Neutrophil (primary cell): ENCODE measurements at regions not wholly inside any gene's neighbourhood (a gene's known extent, or its start where the extent isn't known, plus 50 kb on each side); places are given as distances from the start of the nearest gene placed in this dataset.

Experiments
- H3K27ac ChIP-seq: fragments of 200-600 bp; sonication (generic); 2 replicates; pipeline ENCODE4 v1.5.1; 2016; ENCODE audit warnings: mild to moderate bottlenecking, moderate library complexity
- H3K27me3 ChIP-seq: fragments of 200-600 bp; sonication (generic); 2 replicates; pipeline ENCODE4 v1.6.0; 2016; ENCODE audit warnings: mild to moderate bottlenecking
- H3K36me3 ChIP-seq: fragments of 200-600 bp; sonication (generic); 2 replicates; pipeline ENCODE4 v1.5.1; 2017
- H3K4me1 ChIP-seq, 2 experiments: fragments of 200-600 bp in 1 of 2; sonication (generic) in 1 of 2; 1 replicate in 1 of 2; 2 replicates in 1 of 2; pipeline versions ENCODE4 v1.5.1 to v1.6.1; 2013 to 2016; ENCODE audit warnings: low read depth in 1 of 2, low read length in 1 of 2, mild to moderate bottlenecking in 1 of 2, moderate library complexity in 1 of 2; ENCODE audit not compliant: control insufficient read depth in 1 of 2, insufficient read depth in 1 of 2
- H3K4me3 ChIP-seq, 2 experiments: fragments of 200-600 bp in 1 of 2; sonication (generic) in 1 of 2; 1 replicate in 1 of 2; 2 replicates in 1 of 2; pipeline ENCODE4 v1.5.1; 2013 to 2016; ENCODE audit warnings: low read depth in 1 of 2, low read length in 1 of 2, mild to moderate bottlenecking in 1 of 2, moderate library complexity in 1 of 2
- H3K9me3 ChIP-seq: fragments of 200-600 bp; sonication (generic); 2 replicates; pipeline ENCODE4 v1.5.1; 2016
- TF ChIP-seq, protein P1 (sequence below): fragments of 200-600 bp; sonication (generic); IDR thresholded peaks from 2 replicates; pipeline ENCODE4 v1.5.1; 2016; ENCODE audit warnings: antibody characterized with exemption

DNA sequence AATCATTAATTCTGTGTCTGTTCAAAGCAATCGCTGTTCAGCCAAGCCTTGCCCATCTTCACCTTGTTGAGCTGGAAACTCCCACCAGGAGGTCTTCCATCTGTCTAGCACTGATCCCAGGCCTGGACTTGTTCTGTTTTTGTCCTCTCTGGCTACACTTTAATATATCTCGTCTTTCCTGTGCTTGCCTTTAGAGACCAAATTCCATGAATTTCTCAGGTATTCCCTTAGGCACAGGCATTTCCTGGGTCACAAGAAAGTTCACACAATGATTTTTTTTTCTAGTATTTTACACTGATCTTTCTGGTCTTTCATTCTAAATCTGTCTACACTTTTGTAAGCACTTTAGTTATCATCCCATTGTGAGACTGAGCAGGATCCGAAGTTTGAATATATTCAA, 116.4 kb upstream of the CCND2 start:
- H3K27ac ChIP-seq = no peak overlapping the region
- TF ChIP-seq, protein P1, sequence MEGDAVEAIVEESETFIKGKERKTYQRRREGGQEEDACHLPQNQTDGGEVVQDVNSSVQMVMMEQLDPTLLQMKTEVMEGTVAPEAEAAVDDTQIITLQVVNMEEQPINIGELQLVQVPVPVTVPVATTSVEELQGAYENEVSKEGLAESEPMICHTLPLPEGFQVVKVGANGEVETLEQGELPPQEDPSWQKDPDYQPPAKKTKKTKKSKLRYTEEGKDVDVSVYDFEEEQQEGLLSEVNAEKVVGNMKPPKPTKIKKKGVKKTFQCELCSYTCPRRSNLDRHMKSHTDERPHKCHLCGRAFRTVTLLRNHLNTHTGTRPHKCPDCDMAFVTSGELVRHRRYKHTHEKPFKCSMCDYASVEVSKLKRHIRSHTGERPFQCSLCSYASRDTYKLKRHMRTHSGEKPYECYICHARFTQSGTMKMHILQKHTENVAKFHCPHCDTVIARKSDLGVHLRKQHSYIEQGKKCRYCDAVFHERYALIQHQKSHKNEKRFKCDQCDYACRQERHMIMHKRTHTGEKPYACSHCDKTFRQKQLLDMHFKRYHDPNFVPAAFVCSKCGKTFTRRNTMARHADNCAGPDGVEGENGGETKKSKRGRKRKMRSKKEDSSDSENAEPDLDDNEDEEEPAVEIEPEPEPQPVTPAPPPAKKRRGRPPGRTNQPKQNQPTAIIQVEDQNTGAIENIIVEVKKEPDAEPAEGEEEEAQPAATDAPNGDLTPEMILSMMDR = no peak
- no peaks in the 10 kb centered on the region for H3K9me3 ChIP-seq
- H3K27me3 ChIP-seq = no peaks in the 10 kb centered on the region
- no peak overlapping the region for H3K4me3 ChIP-seq
- H3K4me1 ChIP-seq = peaks cover 23 to 26% of the 10 kb centered on the region in 2 experiments
- no peaks in the 10 kb centered on the region for H3K36me3 ChIP-seq

DNA sequence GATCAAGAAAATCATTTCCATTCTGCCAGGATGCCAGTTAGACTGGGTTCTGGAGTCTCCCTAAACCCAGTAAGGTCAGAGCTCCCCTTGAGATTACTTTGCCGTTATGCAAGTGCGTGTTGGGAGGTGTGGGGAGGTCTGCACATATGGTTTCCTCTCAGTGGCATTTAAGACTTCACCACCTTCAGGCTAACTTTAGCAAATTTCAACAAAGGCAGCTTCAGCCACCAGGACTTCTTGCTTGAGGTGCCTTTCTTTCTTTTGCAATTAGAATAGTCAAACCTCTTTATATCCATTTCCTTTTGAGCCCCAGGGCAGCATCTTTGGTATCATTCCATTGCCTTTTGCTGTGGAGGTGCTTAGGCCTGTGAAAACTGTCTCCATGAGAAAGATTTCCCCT, 117.2 kb upstream of the CCND2 start:
- H3K4me1 ChIP-seq = peaks cover 30 to 33% of the 10 kb centered on the region in 2 experiments
- TF ChIP-seq, protein P1 = no peak
- no peaks in the 10 kb centered on the region for H3K9me3 ChIP-seq
- no peak overlapping the region for H3K27ac ChIP-seq
- no peaks in the 10 kb centered on the region for H3K36me3 ChIP-seq
- no peaks in the 10 kb centered on the region for H3K27me3 ChIP-seq
- no peak overlapping the region for H3K4me3 ChIP-seq

DNA sequence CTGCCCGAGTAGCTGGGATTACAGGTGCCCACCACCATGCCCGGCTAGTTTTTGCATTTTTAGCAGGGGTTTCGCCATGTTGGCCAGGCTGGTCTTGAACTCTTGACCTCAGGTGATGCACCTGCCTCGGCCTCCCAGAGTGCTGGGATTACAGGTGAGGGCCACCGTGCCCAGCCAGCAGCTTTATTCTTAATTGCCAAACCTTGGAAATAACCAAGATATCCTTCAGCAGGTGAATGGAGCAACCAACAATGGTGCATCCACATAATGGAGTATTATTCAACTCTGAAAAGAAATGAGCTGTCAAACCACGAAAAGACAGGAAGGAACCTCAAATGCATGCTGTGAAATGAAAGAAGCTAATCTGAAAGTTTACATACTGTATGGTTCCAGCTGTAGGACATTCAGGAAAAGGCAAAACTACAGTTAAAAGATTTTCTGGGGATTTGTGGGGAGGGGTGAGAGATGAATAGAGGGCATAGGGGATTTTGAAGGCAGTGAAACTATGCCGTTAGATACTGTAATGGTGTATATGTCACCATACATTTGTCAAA, 118.8 kb upstream of the CCND2 start:
- Histone ChIP-seq H3K27me3 (no peaks in the 10 kb centered on the region), H3K4me3 (no peak overlapping the region), H3K9me3 (no peaks in the 10 kb centered on the region), H3K36me3 (no peaks in the 10 kb centered on the region), H3K4me1 (peaks cover 30 to 33% of the 10 kb centered on the region in 2 experiments), H3K27ac (no peak overlapping the region)
- TF ChIP-seq, protein P1 = no peak

DNA sequence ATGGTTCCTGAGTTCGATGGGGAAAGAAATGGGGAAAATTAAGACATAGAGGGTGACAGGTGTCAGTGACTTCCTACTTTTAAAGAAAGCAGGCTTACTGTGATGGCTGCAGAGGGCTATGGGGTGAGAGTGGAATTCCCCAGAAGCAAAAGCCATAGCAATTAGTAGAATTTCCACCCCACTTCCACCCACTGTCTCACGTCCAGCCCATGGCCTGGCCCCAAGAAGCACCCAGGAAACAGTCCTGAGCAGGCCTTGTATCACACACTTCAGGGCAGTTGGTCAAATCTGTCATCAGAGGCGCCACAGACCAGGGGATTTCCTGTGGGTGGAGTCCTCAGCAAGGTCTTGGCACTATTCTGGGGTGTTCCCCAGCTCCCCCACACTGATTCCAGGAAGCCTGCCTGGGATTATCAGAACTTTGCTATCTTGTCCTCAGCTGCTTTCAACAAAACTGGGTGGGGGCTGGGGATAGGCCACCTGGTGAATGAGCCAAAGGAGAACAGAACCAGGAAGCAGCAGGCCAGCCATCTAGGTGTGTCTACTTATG, 120.1 kb upstream of the CCND2 start:
- TF ChIP-seq, protein P1 = no peak
- Histone ChIP-seq H3K4me1 (peaks cover 32 to 36% of the 10 kb centered on the region in 2 experiments), H3K27me3 (no peaks in the 10 kb centered on the region), H3K36me3 (no peaks in the 10 kb centered on the region), H3K27ac (peak overlapping the region; percentile 79), H3K9me3 (no peaks in the 10 kb centered on the region), H3K4me3 (peak overlapping the region in 1 of 2 experiments; percentile 23)

DNA sequence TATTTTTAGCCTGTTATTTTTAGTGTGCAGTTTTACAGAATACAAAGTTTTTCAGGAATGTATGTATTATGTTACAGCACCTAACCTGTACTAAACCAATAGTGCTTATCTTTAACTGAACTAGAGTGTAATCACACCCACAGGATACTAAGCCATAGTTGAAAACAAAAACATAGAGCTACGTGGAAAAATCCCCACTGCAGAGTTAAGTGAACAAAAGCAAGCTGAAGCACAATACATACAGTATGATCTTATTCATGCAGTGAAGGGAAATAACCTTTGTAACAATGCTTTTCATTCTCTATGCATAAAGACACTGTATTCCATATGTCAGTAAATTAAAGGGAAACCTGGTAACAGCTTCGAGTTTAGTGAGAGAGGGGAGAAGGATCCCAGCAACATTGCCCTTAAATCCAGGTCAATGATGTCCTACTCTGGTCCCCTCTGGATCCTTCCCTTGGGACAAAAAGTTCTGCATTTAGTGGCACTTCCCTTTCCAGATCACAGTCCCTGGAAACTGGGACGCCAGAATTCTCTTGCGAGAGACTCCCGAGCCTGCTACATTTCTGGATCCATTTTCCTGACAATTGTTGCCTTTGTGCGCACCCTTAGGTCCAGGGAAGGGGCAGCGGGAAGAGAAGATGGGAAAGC, 121.3 kb upstream of the CCND2 start:
- no peak overlapping the region for H3K4me3 ChIP-seq
- H3K27ac ChIP-seq = peak overlapping the region; percentile 79
- TF ChIP-seq, protein P1 = no peak
- no peaks in the 10 kb centered on the region for H3K27me3 ChIP-seq
- peaks cover 39 to 44% of the 10 kb centered on the region in 2 experiments for H3K4me1 ChIP-seq
- no peaks in the 10 kb centered on the region for H3K36me3 ChIP-seq
- no peaks in the 10 kb centered on the region for H3K9me3 ChIP-seq
